ENCODE measurements at regions not wholly inside any gene's neighbourhood (a gene's known extent, or its start where the extent isn't known, plus 50 kb on each side); places are given as distances from the start of the nearest gene placed in this dataset.
"Not testable (repeated sequence)": the region's sequence is repeated elsewhere in the genome, so short reads cannot be mapped to it uniquely, and the experiment has no call there.

GRCh38 chr12:9337656-9338055, 129.5 kb upstream of the PZP start:
- DNase-seq (ENCODE audit: low read depth in 2 of 2), result no peak

GRCh38 chr12:9336375-9337011, 128.3 kb upstream of the PZP start:
- not testable (repeated sequence) for DNase-seq (ENCODE audit: low read depth in 2 of 2)

- DNase-seq (ENCODE audit: low read depth in 2 of 2), result no peak
These were observed 127.7 kb upstream of the PZP start for GRCh38 chr12:9335867-9336266.

GRCh38 chr12:9334964-9335363, 126.8 kb upstream of the PZP start:
- DNase-seq (ENCODE audit: low read depth in 2 of 2), result no peak

GRCh38 chr12:9334041-9334692, 126.0 kb upstream of the PZP start:
- DNase-seq (ENCODE audit: low read depth in 2 of 2), result no peak

- DNase-seq (ENCODE audit: low read depth in 2 of 2), result no peak
These were observed 125.0 kb upstream of the PZP start for GRCh38 chr12:9333161-9333560.

GRCh38 chr12:9332564-9332963, 124.4 kb upstream of the PZP start:
- no peak for DNase-seq (ENCODE audit: low read depth in 2 of 2)

- peak; percentile 51 to 71 for DNase-seq (ENCODE audit: low read depth in 2 of 2)
These were observed 123.0 kb upstream of the PZP start for GRCh38 chr12:9331218-9331626.

GRCh38 chr12:9329019-9329418, 120.8 kb upstream of the PZP start:
- no peak for DNase-seq (ENCODE audit: low read depth in 2 of 2)

GRCh38 chr12:9328065-9328464, 119.9 kb upstream of the PZP start:
- no peak for DNase-seq (ENCODE audit: low read depth in 2 of 2)

GRCh38 chr12:9327320-9327719, 119.1 kb upstream of the PZP start:
- DNase-seq (ENCODE audit: low read depth in 2 of 2), result no peak

- not testable (repeated sequence) for DNase-seq (ENCODE audit: low read depth in 2 of 2)
These were observed 118.7 kb upstream of the PZP start for GRCh38 chr12:9326849-9327248.

GRCh38 chr12:9326085-9326484, 117.9 kb upstream of the PZP start:
- no peak for DNase-seq (ENCODE audit: low read depth in 2 of 2)

GRCh38 chr12:9325471-9325870, 117.3 kb upstream of the PZP start:
- no peak for DNase-seq (ENCODE audit: low read depth in 2 of 2)

- no peak for DNase-seq (ENCODE audit: low read depth in 2 of 2)
These were observed 116.6 kb upstream of the PZP start for GRCh38 chr12:9324782-9325181.

GRCh38 chr12:9323144-9323681, 115.0 kb upstream of the PZP start:
- DNase-seq (ENCODE audit: low read depth in 2 of 2), result no peak

GRCh38 chr12:9319842-9320173, 111.6 kb upstream of the PZP start:
- no peak for DNase-seq (ENCODE audit: low read depth in 2 of 2)

GRCh38 chr12:9319044-9319841, 111.0 kb upstream of the PZP start:
- no peak for DNase-seq (ENCODE audit: low read depth in 2 of 2)

GRCh38 chr12:9313479-9313878, 105.3 kb upstream of the PZP start:
- not testable (repeated sequence) for DNase-seq (ENCODE audit: low read depth in 2 of 2)

GRCh38 chr12:9312406-9313392, 104.5 kb upstream of the PZP start:
- DNase-seq (ENCODE audit: low read depth in 2 of 2), result not testable (repeated sequence)

GRCh38 chr12:9311454-9311853, 103.3 kb upstream of the PZP start:
- DNase-seq (ENCODE audit: low read depth in 2 of 2), result not testable (repeated sequence)
